Caco-2 (cell line): ENCODE measurements at regions not wholly inside any gene's neighbourhood (a gene's known extent, or its start where the extent isn't known, plus 50 kb on each side); places are given as distances from the start of the nearest gene placed in this dataset.

ENCODE experiments used
- BruUV-seq: library from RNA; stranded (reverse); fragments of 400-500 nt; replicated peaks from 2 replicates; lab custom pipeline; 2021; lab: Mats Ljungman, UMichigan
- CTCF ChIA-PET: fragments of 300-600 bp; sonication (Branson Sonifier 250); formaldehyde crosslinking; loops from one replicate; lab custom pipeline; 2022; ENCODE audit warnings: antibody characterized with exemption; lab: Charles Lee
- POLR2A ChIA-PET: fragments of 300-600 bp; sonication (Branson Sonifier 250); formaldehyde crosslinking; loops from one replicate; lab custom pipeline; 2022; ENCODE audit warnings: antibody characterized with exemption; lab: Charles Lee
- DNase-seq, 2 experiments: peaks; one replicate each; pipeline versions ENCODE4 v3.0.0 to v3.0.0-alpha.2; 2020 to 2022
- H3K27me3 ChIP-seq: replicated peaks from 2 replicates; pipeline ENCODE4 v1.6.0; 2011; ENCODE audit warnings: low read length; ENCODE audit not compliant: control insufficient read depth, insufficient read depth
- H3K36me3 ChIP-seq: 2 replicates; pipeline ENCODE4 v1.5.1; 2011; ENCODE audit warnings: low read length; ENCODE audit not compliant: control insufficient read depth, insufficient read depth
- H3K4me1 ChIP-seq: fragments of 250-450 bp; sonication (Bioruptor Pico); 2 replicates; pipeline ENCODE4 v1.5.1; 2020; ENCODE audit warnings: mild to moderate bottlenecking
- H3K4me3 ChIP-seq: 2 replicates; pipeline ENCODE4 v1.5.1; 2011; ENCODE audit warnings: low read depth, mild to moderate bottlenecking, control low read depth, low read length
- H3K9me3 ChIP-seq: fragments of 250-450 bp; sonication (Bioruptor Pico); 2 replicates; pipeline ENCODE4 v1.5.1; 2020; ENCODE audit warnings: mild to moderate bottlenecking, moderate library complexity
- H3K27ac Mint-ChIP-seq: one replicate; pipeline ENCODE4 v1.8.0; 2022; ENCODE audit warnings: mixed read lengths; ENCODE audit not compliant: unreplicated experiment
- H3K27me3 Mint-ChIP-seq: one replicate; pipeline ENCODE4 v1.8.0; 2022; ENCODE audit warnings: mixed read lengths; ENCODE audit not compliant: insufficient read depth, unreplicated experiment
- H3K36me3 Mint-ChIP-seq: one replicate; pipeline ENCODE4 v1.8.0; 2022; ENCODE audit warnings: mild to moderate bottlenecking, mixed read lengths; ENCODE audit not compliant: insufficient read depth, unreplicated experiment
- H3K4me1 Mint-ChIP-seq: one replicate; pipeline ENCODE4 v1.8.0; 2022; ENCODE audit warnings: low read depth, mixed read lengths; ENCODE audit not compliant: unreplicated experiment
- H3K4me3 Mint-ChIP-seq: one replicate; pipeline ENCODE4 v1.8.0; 2022; ENCODE audit warnings: mild to moderate bottlenecking, moderate library complexity, mixed read lengths; ENCODE audit not compliant: unreplicated experiment
- H3K9me3 Mint-ChIP-seq: one replicate; pipeline ENCODE4 v1.8.0; 2022; ENCODE audit warnings: mixed read lengths; ENCODE audit not compliant: unreplicated experiment
- intact Hi-C: fragments of 100-400 bp; cut with micrococcal nuclease; formaldehyde crosslinking; loops from one replicate; pipeline ENCODE4 v1.10.0; 2022; ENCODE audit not compliant: unreplicated experiment
- TF ChIP-seq, protein P1 (sequence below), 2 experiments: fragments of 200-600 bp in 1 of 2; IDR thresholded peaks; 1 replicate in 1 of 2; 2 replicates in 1 of 2; pipeline versions ENCODE4 v1.5.1 to v1.8.0; 2011 to 2022; ENCODE audit warnings: antibody characterized with exemption in 1 of 2, control low read depth in 1 of 2, inconsistent platforms in 1 of 2, low read depth in 1 of 2, low read length in 1 of 2, mild to moderate bottlenecking in 1 of 2, moderate library complexity in 1 of 2; ENCODE audit not compliant: insufficient read depth in 1 of 2, severe bottlenecking in 1 of 2, unreplicated experiment in 1 of 2

DNA sequence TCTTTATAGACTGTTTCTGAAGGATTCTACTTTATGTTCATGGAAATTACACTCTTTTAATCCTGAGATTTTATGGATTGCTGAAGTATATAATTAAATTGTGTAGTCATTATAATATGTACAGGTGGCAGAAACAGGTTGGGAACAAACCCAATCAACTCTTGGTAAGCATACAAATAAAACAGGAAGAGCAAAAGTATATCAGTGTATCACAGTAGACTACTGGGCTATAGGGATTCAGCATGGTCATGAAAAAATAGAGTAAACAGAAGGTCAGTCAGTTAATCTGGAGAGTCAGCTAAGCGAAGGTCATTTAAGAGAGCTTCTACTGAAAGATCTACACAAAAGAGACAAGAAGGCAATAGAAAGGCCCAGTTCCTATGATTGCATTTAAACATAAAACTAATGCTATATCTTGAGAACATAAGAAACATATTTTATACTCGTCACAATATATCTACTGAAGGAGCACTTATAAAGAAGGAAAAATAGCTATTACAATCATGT, 178.9 kb upstream of the ECI2 start:
- Histone ChIP-seq H3K27me3 (no peaks in the 10 kb centered on the region), H3K4me1 (no peaks in the 10 kb centered on the region), H3K4me3 (no peak overlapping the region), H3K36me3 (no peaks in the 10 kb centered on the region), H3K9me3 (peaks cover 25% of the 10 kb centered on the region; the same call in 1 of the 2 replicates)
- ChIA-PET POLR2A (no interaction called here), CTCF (no interaction called here)
- Mint-ChIP-seq H3K4me3 (no peak overlapping the region), H3K9me3 (peaks cover 39% of the 10 kb centered on the region), H3K27me3 (peaks cover 3% of the 10 kb centered on the region), H3K36me3 (no peaks in the 10 kb centered on the region), H3K27ac (no peak overlapping the region), H3K4me1 (no peaks in the 10 kb centered on the region)
- TF ChIP-seq, protein P1, sequence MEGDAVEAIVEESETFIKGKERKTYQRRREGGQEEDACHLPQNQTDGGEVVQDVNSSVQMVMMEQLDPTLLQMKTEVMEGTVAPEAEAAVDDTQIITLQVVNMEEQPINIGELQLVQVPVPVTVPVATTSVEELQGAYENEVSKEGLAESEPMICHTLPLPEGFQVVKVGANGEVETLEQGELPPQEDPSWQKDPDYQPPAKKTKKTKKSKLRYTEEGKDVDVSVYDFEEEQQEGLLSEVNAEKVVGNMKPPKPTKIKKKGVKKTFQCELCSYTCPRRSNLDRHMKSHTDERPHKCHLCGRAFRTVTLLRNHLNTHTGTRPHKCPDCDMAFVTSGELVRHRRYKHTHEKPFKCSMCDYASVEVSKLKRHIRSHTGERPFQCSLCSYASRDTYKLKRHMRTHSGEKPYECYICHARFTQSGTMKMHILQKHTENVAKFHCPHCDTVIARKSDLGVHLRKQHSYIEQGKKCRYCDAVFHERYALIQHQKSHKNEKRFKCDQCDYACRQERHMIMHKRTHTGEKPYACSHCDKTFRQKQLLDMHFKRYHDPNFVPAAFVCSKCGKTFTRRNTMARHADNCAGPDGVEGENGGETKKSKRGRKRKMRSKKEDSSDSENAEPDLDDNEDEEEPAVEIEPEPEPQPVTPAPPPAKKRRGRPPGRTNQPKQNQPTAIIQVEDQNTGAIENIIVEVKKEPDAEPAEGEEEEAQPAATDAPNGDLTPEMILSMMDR (IDR thresholded peaks at IDR 0.05; ENCODE audit: insufficient read depth in 1 of 2, low read depth in 1 of 2, low read length in 1 of 2, severe bottlenecking in 1 of 2, unreplicated experiment in 1 of 2): no peak
- BruUV-seq: no TSS peak
- intact Hi-C loops: no loop called here
- DNase-seq: no peak

DNA sequence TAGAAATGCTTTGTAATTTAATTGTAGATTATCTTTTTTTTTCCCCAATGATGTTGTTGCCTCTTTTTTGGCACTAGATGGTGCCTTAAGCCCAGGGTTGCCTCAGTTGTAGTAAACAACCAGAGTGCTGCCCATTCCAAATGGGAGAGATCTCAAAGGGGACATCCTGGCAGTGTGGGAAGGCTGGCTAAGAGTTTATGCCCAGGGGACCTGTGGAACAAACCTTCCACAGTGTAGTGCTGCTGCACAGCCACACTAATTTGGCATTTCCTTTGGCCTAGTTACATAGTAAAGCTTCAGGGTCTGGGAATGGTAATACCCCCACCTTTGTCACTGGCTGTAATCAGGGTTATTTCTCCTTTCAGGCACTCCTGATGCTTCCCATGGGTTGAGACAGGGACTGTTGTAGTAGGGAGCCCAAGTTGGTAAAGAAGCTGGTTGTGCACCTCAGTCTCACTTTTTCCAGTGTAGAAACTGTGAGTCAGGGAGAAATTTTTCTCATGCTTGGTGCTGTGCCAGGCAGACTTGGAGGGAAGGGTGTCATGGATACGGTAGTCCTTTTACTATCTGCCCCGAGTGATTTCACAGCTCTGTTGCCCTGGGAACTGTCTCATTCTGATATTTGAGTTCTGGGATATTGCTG, 177.8 kb upstream of the ECI2 start:
- TF ChIP-seq, protein P1 (IDR thresholded peaks at IDR 0.05; ENCODE audit: insufficient read depth in 1 of 2, low read depth in 1 of 2, low read length in 1 of 2, severe bottlenecking in 1 of 2, unreplicated experiment in 1 of 2): no peak
- H3K27ac Mint-ChIP-seq: no peak overlapping the region
- CTCF ChIA-PET: no interaction called here
- Histone ChIP-seq H3K36me3 (no peaks in the 10 kb centered on the region), H3K9me3 (peaks cover 25% of the 10 kb centered on the region; the same call in 1 of the 2 replicates), H3K27me3 (no peaks in the 10 kb centered on the region), H3K4me3 (no peak overlapping the region), H3K4me1 (no peaks in the 10 kb centered on the region)
- peaks cover 3% of the 10 kb centered on the region for H3K27me3 Mint-ChIP-seq
- BruUV-seq: no TSS peak
- intact Hi-C loops: loop anchor here (1.0 kb wide), 1 partner anchor 535 kb away; no protein-coding TSS in a partner anchor
- no peaks in the 10 kb centered on the region for H3K4me1 Mint-ChIP-seq
- POLR2A ChIA-PET: no interaction called here
- no peak overlapping the region for H3K4me3 Mint-ChIP-seq
- no peak for DNase-seq
- no peaks in the 10 kb centered on the region for H3K36me3 Mint-ChIP-seq
- H3K9me3 Mint-ChIP-seq: peaks cover 39% of the 10 kb centered on the region

DNA sequence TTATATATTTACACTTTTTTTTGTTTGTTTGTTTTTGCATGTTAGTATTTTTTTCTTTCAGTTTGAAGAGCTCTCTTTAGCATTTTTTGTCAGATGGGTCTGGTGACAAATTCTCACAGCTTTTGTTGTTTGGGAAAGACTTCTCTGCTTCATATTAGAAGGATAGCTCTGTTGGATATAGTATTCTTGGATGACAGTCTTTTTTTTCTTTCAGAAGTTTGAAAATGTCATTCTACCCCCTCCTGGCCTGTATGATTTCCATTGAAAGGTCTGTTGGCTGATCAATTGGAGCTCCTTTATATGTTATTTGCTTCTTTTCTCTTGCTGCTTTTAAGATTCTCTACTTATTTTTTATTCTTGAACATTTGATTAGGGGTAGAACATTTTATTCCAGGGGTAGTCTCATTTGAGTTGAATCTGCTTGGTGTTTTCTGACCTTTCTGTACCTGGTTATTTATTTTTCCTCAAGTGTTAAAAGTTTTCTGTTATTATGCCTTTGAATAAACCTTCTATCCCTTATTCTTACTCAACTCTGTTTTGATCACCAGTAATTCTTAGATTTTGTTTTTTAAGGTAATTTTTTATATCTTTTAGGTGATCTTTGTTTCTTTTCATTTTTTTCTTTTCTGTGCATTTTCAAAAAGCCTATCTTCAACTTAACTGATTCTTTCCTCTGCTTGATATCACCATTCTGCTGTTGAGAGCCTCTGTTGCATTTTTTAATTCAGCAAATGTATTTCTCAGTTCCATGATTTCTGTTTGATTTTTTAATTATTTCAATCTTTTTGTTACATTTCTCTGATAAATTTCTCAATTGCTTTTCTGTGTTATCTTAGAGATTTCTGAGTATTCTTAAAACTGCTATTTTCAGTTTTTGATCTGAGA, 176.8 kb upstream of the ECI2 start:
- Histone ChIP-seq H3K4me1 (no peaks in the 10 kb centered on the region), H3K27me3 (no peaks in the 10 kb centered on the region; the same call in 1 of the 2 replicates), H3K4me3 (no peak overlapping the region), H3K36me3 (no peaks in the 10 kb centered on the region), H3K9me3 (peaks cover 25% of the 10 kb centered on the region; the same call in 1 of the 2 replicates)
- Mint-ChIP-seq H3K9me3 (peaks cover 39% of the 10 kb centered on the region), H3K4me3 (no peak overlapping the region), H3K4me1 (no peaks in the 10 kb centered on the region), H3K27me3 (peaks cover 8% of the 10 kb centered on the region), H3K36me3 (no peaks in the 10 kb centered on the region), H3K27ac (no peak overlapping the region)
- no TSS peak for BruUV-seq
- ChIA-PET POLR2A (no interaction called here), CTCF (no interaction called here)
- TF ChIP-seq, protein P1 (IDR thresholded peaks at IDR 0.05; ENCODE audit: insufficient read depth in 1 of 2, low read depth in 1 of 2, low read length in 1 of 2, severe bottlenecking in 1 of 2, unreplicated experiment in 1 of 2): no peak
- intact Hi-C loops: no loop called here
- no peak for DNase-seq
